Liver (tissue), 3 donors: ENCODE measurements at regions not wholly inside any gene's neighbourhood (a gene's known extent, or its start where the extent isn't known, plus 50 kb on each side); places are given as distances from the start of the nearest gene placed in this dataset.

Experiments used
- EGR1 ChIP-seq, 2 donors: IDR thresholded peaks; 2 replicates each; pipeline ENCODE4 v1.6.1; 2016 to 2018; ENCODE audit warnings: antibody characterized with exemption in 2 of 2, low read depth in 2 of 2
- GABPA ChIP-seq, 2 donors: IDR thresholded peaks in 1 of 2; conservative IDR thresholded peaks in 1 of 2; 2 replicates each; pipeline ENCODE4 v1.6.1; 2016; ENCODE audit warnings: antibody characterized with exemption in 2 of 2, mild to moderate bottlenecking in 1 of 2, moderate library complexity in 1 of 2
- JUND ChIP-seq, 2 donors: IDR thresholded peaks; 2 replicates each; pipeline ENCODE4 v1.6.1; 2016; ENCODE audit warnings: antibody characterized with exemption in 2 of 2
- RAD21 ChIP-seq, 2 donors: IDR thresholded peaks; 2 replicates each; pipeline ENCODE4 v1.6.1; 2016; ENCODE audit warnings: antibody characterized with exemption in 2 of 2, mild to moderate bottlenecking in 2 of 2
- RXRA ChIP-seq, 2 donors: IDR thresholded peaks; 2 replicates each; pipeline ENCODE4 v1.6.1; 2017 to 2018; ENCODE audit warnings: antibody characterized with exemption in 2 of 2, mild to moderate bottlenecking in 1 of 2
- SP1 ChIP-seq: IDR thresholded peaks from 2 replicates; pipeline ENCODE4 v1.6.1; 2018; ENCODE audit warnings: antibody characterized with exemption, mild to moderate bottlenecking
- TAF1 ChIP-seq: conservative IDR thresholded peaks from 2 replicates; pipeline ENCODE4 v1.6.1; 2016; ENCODE audit warnings: antibody characterized with exemption, mild to moderate bottlenecking
- YY1 ChIP-seq: IDR thresholded peaks from 2 replicates; pipeline ENCODE4 v1.6.1; 2016; ENCODE audit warnings: antibody characterized with exemption, mild to moderate bottlenecking
- TF ChIP-seq, protein P1 (sequence below): fragments of 150-350 bp; IDR thresholded peaks from 2 replicates; pipeline ENCODE4 v1.5.1; 2017; ENCODE audit warnings: improper control_type of control experiment, low read depth, low read length; ENCODE audit not compliant: missing input control
- TF ChIP-seq, protein P2 (sequence below): IDR thresholded peaks from 2 replicates; pipeline ENCODE4 v1.6.1; 2016; ENCODE audit warnings: antibody characterized with exemption
- donor health status: healthy.
- donor health status: healthy.

DNA sequence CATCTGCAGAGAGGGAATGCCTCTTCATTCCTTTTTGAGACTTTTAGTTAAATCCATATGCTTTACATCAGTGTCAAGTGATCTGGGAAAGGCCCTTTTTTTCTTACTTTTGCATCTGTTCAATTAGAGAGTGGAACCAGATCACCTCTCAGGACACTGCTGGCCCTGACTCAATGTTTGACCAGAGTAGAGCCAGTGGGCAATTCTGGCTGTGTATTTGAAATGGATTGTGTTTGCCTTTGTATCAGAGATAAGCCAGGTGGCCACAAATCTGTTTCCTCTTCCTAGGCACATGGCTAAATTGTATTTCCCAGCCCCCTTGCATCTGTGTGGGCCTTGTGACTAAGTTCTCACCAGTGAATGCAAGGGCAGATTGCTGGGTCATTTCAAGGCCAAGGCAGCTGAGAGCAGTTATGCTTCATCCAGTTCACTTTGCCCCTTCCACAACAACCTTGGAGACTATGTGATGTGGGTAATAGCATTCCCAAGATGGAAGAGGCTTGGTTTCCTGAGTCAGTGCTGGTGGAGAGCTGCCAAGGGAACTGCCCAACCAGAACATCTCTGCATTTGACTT lies 75.6 kb upstream of the CACNA2D3 start:
- TF ChIP-seq, protein P1, sequence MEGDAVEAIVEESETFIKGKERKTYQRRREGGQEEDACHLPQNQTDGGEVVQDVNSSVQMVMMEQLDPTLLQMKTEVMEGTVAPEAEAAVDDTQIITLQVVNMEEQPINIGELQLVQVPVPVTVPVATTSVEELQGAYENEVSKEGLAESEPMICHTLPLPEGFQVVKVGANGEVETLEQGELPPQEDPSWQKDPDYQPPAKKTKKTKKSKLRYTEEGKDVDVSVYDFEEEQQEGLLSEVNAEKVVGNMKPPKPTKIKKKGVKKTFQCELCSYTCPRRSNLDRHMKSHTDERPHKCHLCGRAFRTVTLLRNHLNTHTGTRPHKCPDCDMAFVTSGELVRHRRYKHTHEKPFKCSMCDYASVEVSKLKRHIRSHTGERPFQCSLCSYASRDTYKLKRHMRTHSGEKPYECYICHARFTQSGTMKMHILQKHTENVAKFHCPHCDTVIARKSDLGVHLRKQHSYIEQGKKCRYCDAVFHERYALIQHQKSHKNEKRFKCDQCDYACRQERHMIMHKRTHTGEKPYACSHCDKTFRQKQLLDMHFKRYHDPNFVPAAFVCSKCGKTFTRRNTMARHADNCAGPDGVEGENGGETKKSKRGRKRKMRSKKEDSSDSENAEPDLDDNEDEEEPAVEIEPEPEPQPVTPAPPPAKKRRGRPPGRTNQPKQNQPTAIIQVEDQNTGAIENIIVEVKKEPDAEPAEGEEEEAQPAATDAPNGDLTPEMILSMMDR: no peak
- TF ChIP-seq RXRA (IDR thresholded peaks at IDR 0.05): no peak
- no peak for TF ChIP-seq JUND (IDR thresholded peaks at IDR 0.05)
- no peak for TF ChIP-seq EGR1 (IDR thresholded peaks at IDR 0.05; ENCODE audit: low read depth in 2 of 2)
- no peak for TF ChIP-seq RAD21 (IDR thresholded peaks at IDR 0.05)
- TF ChIP-seq TAF1: no peak
- no peak for TF ChIP-seq SP1
- TF ChIP-seq, protein P2, sequence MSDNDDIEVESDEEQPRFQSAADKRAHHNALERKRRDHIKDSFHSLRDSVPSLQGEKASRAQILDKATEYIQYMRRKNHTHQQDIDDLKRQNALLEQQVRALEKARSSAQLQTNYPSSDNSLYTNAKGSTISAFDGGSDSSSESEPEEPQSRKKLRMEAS: no peak
- no peak for TF ChIP-seq GABPA (IDR thresholded peaks at IDR 0.05 in 1 of 2, conservative IDR thresholded peaks at IDR 0.05 in 1 of 2)
- TF ChIP-seq YY1: no peak
